Stromal cell of bone marrow (primary cell): ENCODE measurements at regions not wholly inside any gene's neighbourhood (a gene's known extent, or its start where the extent isn't known, plus 50 kb on each side); places are given as distances from the start of the nearest gene placed in this dataset.
A peak's percentile ranks its signal among the peaks of the same experiment; 100 is the strongest.
"Not testable (repeated sequence)": the region's sequence is repeated elsewhere in the genome, so short reads cannot be mapped to it uniquely, and the experiment has no call there.

ENCODE experiments used
- DNase-seq: peaks from one replicate; pipeline ENCODE4 v3.0.0-alpha.2; 2012; ENCODE audit warnings: low read depth

DNA sequence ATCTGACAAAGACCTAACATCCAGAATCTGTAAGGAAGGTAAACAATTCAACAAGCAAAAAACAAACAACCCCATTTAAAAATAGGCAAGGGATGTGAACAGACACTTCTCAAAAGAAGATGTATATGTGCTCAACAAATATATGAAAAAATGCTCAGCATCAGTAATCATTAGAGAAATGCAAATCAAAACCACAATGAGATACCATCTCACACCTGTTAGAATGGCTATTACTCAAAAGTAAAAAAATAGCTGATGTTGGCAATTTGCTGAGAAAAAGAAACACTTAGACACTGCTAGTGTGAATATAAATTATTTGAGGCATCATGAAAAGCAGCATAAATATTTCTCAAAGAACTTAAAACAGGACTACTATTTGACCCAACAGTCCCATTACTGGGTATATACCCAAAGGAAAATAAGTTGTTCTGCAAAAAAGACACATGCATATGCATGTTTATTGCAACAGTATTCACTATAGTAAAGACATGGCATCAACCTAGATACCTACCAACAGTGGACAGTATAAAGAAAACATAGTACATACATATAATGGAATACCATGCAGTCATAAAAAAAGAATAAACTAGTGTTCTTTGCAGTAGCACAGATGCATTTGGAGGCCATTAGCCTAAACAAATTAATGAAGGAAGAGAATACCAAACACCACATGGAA is 980.1 kb downstream of the KCNMA1 start:
- DNase-seq = no peak

DNA sequence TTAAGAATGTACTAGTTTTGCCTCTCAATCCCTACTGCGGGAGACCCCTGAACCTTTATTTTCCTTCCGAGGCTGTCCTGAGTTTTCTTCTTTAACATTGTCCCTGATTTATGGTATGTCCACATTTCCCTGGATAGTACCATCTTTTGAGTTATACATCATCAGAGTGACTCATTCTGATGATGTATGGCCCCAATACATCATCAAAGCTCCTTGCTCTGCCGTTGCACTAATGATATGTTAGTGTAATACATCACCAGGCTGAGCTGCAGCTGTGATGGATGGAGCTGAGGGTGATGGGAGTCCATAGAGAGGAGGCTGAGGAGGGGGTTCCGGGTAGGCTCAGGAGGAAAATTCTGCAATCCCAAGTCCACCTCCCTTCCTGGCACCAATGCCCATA is 986.5 kb downstream of the KCNMA1 start:
- DNase-seq = no peak

DNA sequence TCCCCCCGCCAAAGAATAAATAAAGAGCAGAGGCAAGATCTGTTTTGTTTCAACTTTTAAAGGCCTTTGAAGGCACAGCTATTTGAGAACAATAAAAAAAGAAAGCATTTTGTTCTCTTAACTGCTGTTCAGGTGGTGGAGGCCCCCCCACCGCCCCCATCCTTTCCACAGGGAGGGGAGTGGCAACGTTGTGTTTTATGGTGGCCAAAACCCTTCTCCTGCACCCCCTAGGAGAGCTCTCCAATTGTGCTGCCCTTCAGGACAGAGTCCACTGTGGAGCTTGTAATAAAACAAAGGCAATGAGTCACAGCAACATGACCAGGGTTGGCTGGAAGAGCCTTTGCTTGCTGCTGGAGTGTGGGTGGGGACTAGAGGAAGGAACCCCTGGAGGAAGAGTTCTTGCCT is 987.9 kb downstream of the KCNMA1 start:
- peak; percentile 69 for DNase-seq

DNA sequence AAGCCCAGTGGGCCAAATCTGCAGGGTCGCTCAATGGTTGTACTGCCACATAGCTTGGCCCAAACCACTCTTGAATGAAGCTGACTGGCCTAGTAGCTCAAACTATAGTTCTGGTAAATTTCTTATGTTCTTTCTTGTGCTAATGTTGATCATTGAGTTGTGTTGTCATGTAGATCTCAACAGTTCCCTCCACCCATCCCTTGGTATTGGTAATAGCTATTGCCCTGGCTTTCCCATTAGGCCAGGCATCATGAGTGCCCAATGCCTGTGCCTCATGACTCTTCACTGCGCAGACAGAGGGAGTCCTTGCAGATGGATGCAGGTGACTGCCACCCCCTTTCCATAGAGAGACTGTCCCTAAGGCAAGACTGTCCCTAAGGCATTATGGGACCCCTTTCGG is 988.4 kb downstream of the KCNMA1 start:
- DNase-seq = no peak

DNA sequence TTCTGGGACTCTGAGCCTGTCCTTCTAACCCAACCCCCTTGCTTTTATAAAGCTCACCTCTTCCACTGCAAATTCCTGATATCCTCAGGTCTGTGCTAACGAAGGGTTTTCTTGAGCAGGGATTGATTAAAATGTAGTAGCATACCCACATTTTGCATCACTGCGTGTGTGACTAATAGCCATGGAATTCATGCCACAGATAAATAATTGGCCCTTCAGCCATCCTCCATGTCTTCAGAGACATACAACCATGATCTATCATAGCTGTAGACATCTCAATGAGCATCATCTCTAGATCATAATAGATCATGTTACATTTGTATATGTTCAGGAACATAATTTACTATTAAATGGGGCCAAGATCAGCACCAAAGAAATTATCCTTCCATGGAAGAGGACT is 990.3 kb downstream of the KCNMA1 start:
- no peak for DNase-seq

DNA sequence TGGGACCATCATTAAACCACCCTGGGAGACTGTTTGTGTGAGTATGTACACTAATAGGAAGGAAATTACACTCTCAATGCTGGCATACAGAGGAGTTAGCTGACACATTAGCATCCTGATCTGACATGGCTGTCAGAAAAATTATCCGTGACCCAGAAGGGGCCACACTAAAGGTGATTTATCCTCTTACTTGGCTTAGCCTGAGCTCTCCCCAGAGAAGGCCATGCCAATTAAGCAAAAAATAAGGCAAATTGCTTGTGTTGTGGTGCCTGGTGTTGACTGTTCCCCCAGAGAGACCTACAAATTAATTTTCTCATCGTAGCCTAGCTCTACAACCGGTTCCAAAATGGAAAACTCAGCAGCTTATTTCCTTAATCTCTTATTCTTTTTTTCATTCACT is 992.3 kb downstream of the KCNMA1 start:
- DNase-seq = no peak

DNA sequence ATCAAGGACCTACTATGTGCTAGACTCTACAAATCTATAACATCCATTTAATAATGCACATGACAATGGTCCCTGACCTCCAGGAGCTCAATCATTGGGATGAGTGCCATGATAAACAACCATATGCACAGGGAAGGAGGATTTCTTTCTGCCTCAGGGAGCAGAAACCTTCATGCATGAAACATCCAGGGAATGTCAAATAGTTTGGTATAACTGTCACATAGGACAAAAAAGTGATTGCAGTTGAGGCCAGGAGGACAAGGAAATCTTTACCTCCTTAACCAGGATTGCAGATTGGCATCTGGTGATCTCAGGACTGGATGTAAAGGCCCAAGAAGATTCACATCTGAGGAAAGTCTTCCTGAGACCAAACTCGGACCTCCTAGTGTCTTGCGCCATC is 993.1 kb downstream of the KCNMA1 start:
- no peak for DNase-seq

DNA sequence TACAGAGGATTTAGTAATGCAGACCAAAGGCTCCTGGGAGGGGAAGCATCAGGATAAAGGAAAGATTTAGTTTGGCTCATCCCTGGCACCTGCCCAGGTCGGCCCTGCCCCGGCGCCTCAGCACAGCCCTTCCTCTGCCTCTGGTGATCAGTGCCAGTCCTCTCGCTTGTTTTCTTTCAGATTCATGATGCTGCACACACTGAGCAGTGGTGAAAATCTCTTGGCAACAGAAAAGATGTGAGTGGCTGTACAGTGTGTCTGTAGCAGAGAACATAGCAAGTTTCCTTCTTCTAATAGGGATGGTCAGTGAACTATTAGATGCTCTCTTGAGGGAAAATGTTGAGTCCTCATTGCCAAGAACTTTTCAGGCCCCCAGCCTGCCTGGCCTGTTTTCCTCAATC is 994.1 kb downstream of the KCNMA1 start:
- DNase-seq = peak; percentile 11

DNA sequence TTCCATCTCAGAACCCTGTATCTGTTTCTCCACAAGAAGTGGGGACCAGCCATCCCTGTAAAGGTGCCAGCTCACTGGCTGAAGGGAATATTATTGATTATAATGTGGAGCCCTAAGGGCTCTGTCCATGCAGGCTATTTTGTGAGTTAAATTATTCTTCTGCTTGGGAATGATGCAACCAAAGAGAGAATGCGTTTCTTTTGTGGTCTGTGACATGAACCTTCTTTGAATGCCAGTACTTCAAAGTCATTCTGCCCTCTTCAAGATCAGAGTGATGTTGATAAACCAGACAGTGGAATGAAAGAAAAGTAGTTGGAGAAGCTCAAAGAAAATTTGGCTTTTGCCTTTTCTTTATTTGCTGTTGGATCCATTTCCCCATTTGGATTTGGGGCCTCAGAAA is 995.2 kb downstream of the KCNMA1 start:
- DNase-seq = no peak

DNA sequence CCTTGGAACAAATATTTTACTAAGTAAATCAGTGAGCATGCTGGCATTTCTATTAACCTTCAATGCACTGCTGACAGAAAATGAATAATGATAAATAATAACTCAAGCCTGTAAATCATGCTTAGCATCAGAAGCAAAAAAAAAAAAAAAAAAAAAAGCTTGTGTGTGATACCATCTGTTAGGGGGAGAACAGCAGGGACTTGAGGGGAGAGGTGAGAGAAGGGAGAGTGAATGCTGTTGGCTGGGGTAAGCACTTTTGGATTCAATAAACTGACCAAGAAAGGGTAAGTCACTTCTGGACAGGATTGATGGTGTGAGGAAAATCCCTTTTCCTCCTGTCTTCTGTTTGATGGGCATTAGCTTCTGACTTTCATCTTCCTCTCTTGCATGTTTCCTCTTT is 996.4 kb downstream of the KCNMA1 start:
- DNase-seq = no peak

DNA sequence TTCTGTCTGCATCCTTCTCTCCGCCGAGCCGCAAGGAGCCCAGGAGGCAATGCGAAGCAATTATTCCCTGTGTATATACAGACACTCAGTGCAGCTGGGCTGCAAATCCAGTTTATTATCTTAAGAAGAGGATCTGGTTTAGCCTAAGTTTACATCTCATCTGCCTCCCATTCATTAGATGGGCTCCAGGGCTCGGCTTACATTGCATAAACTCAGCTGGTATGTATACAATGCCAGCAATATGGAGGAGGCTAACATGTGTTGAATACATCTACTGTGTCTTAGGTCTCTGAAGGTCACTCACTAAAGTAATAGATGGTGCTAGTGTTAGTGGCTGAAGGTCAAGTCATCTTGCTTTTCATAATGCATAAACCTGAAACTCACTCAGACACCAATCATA is 996.8 kb downstream of the KCNMA1 start:
- DNase-seq = no peak

DNA sequence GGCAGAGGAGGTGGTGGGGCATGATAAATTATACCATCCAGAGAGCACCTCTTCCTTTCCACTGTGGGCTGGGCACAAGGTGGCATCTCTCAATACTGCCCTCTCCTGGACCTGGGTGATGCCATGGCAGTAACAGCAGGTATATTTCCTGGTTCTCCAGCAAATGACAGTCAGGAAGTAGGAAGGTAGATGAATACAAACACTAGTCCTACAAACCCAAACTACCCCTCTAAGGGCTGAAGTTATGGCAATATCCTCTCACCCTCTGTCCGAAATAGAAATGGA is 1004.9 kb downstream of the KCNMA1 start:
- DNase-seq = no peak

DNA sequence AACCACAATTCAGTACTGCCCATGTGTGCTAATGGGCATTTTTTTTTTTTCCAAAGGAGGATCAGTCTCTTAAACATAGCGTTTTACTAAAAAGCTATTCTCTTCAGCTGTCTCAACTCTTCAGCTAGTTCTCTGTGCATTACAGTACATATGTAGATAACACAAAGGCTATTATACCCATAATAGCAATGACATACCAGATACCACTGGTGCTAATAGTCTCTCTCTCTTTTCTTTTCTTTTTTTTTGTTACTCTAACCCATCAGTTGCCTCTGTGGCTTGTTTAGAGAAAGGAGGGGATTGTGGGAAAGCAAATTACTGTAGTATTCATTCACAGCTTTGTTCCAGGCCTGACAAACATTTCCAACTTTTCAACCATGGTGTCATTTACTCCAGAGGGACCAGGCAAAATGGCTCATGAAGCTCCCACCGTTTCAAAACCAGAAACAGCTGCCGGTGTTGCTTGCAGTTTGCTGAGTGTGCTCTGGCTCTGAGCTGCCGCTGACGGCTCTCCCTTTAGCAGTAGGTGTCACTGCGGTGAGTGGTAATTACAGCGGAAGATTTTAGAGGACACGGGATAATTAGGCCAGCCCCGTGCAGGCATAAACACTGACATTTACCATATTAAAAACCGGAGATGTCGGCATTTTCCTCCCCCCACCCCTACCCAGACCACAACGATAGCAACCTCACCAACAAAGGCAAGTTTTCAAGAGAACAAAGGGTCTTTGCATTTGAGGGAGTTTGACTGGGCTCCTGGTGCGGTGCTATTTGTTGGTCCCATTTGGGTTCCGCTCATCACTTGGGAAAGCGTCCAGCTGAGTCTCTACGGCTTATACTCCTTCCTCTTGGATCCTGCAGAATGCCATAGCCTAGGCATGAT is 1005.5 kb downstream of the KCNMA1 start:
- no peak for DNase-seq

DNA sequence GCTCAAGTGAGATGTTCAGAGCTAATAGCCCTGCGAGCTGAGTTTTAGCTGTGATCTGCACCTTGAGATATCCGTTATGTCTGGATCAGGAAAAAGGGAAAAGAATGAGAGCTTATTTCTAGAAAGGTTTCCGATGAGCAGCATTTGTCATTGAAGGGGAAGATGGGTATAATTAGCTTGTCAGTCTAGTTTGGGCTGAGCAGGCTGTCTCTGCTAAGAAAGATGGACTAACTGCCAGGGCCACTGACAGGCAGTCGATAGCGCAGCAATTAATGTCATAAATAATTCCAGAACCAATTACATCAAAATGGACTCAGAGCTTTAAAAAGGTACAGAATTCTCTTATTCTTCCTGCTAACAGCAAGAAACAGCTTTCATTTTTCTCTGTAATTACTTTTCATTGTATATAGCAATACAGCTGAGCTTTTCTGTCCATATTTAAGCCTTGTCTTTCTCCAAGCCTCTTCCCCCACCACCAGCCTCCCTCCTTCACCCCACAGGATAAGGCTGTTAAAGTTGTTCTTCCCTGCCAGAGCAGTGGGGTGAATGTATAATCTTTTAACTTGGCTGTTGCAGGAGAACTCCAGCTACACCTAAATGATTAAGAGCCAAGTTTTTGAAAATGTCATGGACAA is 1006.5 kb downstream of the KCNMA1 start:
- DNase-seq = no peak

DNA sequence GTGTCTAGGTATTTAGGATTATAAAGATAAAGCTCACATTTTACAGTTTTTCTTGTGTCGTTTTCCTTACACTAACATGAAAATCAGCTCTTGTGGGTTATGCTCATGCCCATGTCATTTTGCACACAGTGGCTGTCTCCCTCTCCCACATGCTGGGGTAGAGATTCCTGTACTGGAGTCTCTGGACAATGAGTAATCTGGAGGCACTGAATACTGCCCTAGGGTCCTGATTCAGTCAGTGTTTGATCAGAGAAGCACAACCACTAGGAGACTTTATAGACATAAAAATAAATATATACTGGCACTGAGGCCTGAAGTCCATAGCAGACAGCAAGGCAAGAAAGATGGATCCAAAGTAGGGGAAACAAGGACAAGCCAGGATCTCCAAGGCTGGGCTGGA is 1008.8 kb downstream of the KCNMA1 start:
- no peak for DNase-seq

DNA sequence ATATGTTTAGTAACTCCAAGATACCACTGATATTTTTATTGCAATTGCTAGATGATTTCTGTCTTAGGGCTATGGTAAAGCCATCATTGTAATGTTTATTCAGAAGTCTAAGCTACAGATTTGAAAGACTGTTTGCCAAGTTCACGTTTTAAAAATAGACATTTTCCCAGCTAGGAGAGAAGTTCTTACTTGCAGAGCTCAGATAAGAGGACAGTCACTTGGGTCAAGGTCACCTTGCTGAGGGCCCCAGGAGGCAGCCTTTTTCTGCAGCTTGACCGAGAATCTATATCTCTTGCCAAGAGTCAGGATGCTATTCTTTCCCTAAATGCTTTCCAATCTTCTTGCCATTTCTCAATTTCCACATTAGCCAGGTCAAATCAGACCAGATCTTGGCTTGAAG is 1011.2 kb downstream of the KCNMA1 start:
- no peak for DNase-seq

DNA sequence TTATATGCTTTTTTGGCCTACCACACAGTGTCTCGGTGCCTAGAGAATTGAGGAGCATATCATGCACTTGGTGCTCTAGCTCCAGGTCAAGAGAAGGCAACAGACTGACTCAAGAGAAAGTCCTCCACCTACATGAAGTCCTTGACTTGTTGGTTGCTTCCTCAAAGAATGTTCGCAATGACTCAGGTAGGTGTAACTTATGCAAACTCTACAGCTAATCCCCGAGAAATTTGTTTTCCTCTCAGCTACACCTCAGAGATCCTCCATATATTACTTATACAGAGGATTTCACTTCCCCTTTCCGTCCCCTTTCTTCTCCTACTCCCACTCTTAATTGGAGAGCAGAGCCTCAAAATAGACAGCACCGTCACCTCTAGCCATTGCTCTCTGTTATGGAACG is 1013.1 kb downstream of the KCNMA1 start:
- DNase-seq = no peak

DNA sequence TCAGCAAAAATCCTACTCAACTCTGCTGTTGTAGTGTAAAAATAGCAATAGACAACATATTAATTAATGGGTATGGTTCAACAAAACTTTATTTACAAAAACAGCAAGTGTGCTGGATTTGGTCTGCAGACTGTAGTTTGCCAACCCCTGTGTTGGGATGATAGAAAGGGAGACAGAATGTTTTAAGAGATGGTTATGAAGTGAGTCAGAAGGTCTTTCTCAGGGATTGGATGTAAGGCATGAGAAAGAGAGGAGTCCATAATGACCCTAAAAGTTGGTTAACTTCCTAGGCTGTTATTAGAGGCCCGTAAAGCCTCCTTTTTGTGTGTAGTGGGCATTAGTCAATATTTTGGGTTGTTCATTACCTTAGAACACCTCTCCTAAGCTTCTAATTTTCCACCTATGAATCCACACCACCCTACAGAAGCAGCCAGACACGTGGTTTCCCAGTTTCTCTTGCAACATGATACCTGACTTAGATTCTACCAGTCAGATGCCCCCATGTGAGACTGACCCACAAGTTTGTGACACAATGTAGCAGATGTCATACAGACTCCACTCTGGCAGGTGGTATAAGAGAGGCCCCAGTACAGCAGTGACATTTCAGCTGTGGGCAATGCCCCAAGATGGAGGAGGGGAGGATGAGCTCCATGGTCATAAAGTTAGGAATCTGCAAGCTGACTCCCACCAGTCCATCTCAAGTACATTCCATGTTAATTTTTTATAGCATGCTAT is 1015.6 kb downstream of the KCNMA1 start:
- no peak for DNase-seq

DNA sequence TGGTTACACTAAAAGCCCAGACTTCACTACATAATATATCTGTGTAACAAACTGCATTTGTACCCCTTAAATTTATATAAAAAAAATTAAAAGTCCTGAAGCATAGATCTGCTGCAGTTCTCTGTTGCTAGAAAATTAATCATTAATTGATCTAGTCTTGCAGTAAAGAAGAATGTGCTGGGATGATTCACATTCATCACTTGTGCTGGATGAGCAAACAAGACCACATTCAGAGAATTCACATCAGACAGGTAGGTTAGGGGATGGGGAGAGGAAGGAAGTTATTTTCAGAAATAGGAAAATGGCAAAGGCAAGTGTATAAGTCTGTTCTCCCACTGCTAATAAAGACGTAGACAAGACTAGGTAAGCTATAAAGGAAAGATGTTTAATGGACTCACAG is 1019.0 kb downstream of the KCNMA1 start:
- DNase-seq = no peak

DNA sequence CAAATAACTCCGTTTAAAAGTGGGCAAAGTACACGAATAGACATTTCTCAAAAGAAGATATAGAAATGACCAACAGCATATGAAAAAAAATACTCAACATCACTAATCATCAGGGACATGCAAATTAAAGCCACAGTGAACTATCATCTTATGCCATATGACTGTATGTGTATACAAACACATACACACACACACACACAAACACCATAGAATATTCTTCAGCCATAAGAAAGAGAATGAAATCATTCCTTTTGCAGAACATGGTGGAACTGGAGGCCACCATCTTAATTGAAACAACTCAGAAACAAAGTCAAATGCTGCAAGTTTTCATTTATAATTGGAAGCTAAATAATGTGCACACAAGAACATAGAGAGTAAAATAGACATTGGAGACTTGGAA is 1019.4 kb downstream of the KCNMA1 start:
- DNase-seq = no peak

DNA sequence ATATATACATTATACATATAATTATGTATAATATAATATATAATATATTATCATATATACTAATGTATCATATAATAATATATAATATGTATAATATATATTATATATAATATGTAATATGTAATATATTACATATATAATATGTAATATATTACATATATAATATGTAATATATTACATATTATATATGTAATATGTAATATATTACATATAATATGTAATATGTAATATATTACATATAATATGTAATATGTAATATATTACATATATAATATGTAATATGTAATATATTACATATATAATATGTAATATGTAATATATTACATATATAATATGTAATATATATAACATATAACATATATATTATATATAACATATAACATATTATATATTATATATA is 1020.9 kb downstream of the KCNMA1 start:
- DNase-seq = not testable (repeated sequence)

DNA sequence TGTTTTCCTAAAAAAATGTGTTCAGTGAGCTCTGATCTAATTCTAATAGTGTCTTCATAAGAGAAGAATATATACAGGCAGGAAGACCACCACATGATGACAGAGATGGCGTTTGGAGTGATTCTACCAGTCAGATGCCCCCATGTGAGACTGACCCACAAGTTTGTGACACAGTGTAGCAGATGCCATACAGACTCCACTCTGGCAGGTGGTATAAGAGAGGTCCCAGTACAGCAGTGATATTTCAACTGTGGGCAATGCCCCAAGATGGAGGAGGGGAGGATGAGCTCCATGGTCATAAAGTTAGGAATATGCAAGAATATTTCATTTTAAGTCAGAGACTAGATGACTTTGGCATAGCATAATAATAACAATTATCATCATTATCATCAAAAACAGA is 1022.6 kb downstream of the KCNMA1 start:
- no peak for DNase-seq
